GM23248 (cell line): ENCODE measurements at regions not wholly inside any gene's neighbourhood (a gene's known extent, or its start where the extent isn't known, plus 50 kb on each side); places are given as distances from the start of the nearest gene placed in this dataset.

Source experiments
- EZH2 ChIP-seq: fragments of 200-600 bp; sonication (generic); IDR thresholded peaks from 2 replicates; pipeline ENCODE4 v1.6.1; 2018; ENCODE audit warnings: antibody characterized with exemption, mild to moderate bottlenecking; ENCODE audit not compliant: insufficient read depth, poor library complexity, severe bottlenecking
- EZH2phosphoT487 ChIP-seq: fragments of 200-600 bp; sonication (generic); IDR thresholded peaks from 2 replicates; pipeline ENCODE4 v1.6.1; 2018; ENCODE audit warnings: antibody characterized with exemption, moderate library complexity, mild to moderate bottlenecking, low read depth; ENCODE audit not compliant: insufficient read depth

DNA sequence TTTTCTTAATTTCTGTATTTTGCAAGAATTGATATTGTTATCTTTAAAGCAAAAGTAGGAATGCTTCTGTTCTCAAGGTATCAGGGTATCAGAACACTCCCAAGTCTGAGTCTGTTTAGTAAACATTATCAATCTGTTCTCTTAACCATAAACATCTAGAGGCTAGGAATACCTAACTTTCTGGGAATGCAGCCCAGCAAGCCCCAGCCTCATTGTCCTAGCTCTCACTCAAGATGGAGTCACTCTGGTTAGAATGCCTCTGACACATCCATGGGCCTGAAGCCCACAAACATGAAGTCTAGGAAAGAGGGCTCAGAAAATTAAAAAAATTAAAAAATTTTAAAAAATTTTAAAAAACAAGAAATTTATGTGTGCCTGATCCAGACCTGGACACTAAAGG is 315.1 kb upstream of the DKK2 start:
- TF ChIP-seq EZH2 (no peak), EZH2phosphoT487 (no peak)
